HG02610 (cell line): ENCODE measurements at regions not wholly inside any gene's neighbourhood (a gene's known extent, or its start where the extent isn't known, plus 50 kb on each side); places are given as distances from the start of the nearest gene placed in this dataset.
"Not testable (repeated sequence)": the region's sequence is repeated elsewhere in the genome, so short reads cannot be mapped to it uniquely, and the experiment has no call there.

Experiments
- ATAC-seq: cut with Tn5 transposase; IDR thresholded peaks from one replicate; pipeline ENCODE4 v1.9.1; 2021; ENCODE audit warnings: mild to moderate bottlenecking, moderate library complexity; ENCODE audit not compliant: unreplicated experiment

GRCh38 chr10:9910446-9910845, 1107.2 kb upstream of the CELF2 start:
- ATAC-seq: no peak

GRCh38 chr10:9911488-9911887, 1106.2 kb upstream of the CELF2 start:
- ATAC-seq: no peak

- ATAC-seq: no peak
These were observed 1103.7 kb upstream of the CELF2 start for GRCh38 chr10:9913876-9914514.

- ATAC-seq: no peak
These were observed 1096.1 kb upstream of the CELF2 start for GRCh38 chr10:9921544-9921943.

- ATAC-seq: no peak
These were observed 1095.4 kb upstream of the CELF2 start for GRCh38 chr10:9922126-9922870.

GRCh38 chr10:9926003-9926402, 1091.7 kb upstream of the CELF2 start:
- ATAC-seq: no peak

- no peak for ATAC-seq
These were observed 1090.8 kb upstream of the CELF2 start for GRCh38 chr10:9926881-9927280.

GRCh38 chr10:9939716-9940115, 1078.0 kb upstream of the CELF2 start:
- ATAC-seq: no peak

GRCh38 chr10:9944690-9945089, 1073.0 kb upstream of the CELF2 start:
- ATAC-seq: no peak

- ATAC-seq: no peak
These were observed 1067.6 kb upstream of the CELF2 start for GRCh38 chr10:9950070-9950469.

- ATAC-seq: no peak
These were observed 1066.0 kb upstream of the CELF2 start for GRCh38 chr10:9951481-9952257.

- ATAC-seq: no peak
These were observed 1060.3 kb upstream of the CELF2 start for GRCh38 chr10:9957351-9957750.

GRCh38 chr10:9957876-9958275, 1059.8 kb upstream of the CELF2 start:
- ATAC-seq: not testable (repeated sequence)

GRCh38 chr10:9965341-9965740, 1052.3 kb upstream of the CELF2 start:
- no peak for ATAC-seq

GRCh38 chr10:9986786-9987185, 1030.9 kb upstream of the CELF2 start:
- no peak for ATAC-seq

- ATAC-seq: no peak
These were observed 1030.5 kb upstream of the CELF2 start for GRCh38 chr10:9987197-9987596.

GRCh38 chr10:9992661-9993060, 1025.0 kb upstream of the CELF2 start:
- no peak for ATAC-seq

- ATAC-seq: no peak
These were observed 1023.5 kb upstream of the CELF2 start for GRCh38 chr10:9994131-9994530.

- ATAC-seq: no peak
These were observed 1018.0 kb upstream of the CELF2 start for GRCh38 chr10:9999627-10000026.

- ATAC-seq: no peak
These were observed 1009.7 kb upstream of the CELF2 start for GRCh38 chr10:10007957-10008356.

- no peak for ATAC-seq
These were observed 1007.3 kb upstream of the CELF2 start for GRCh38 chr10:10010397-10010796.

GRCh38 chr10:10014846-10015245, 1002.8 kb upstream of the CELF2 start:
- ATAC-seq: no peak
